Inflammatory macrophage (primary cell): ENCODE measurements at regions not wholly inside any gene's neighbourhood (a gene's known extent, or its start where the extent isn't known, plus 50 kb on each side); places are given as distances from the start of the nearest gene placed in this dataset.
A peak's percentile ranks its signal among the peaks of the same experiment; 100 is the strongest.

ENCODE experiments used
- DNase-seq, 2 donors: peaks; one replicate each; pipeline ENCODE4 v3.0.0-alpha.2; 2020 to 2022

DNA sequence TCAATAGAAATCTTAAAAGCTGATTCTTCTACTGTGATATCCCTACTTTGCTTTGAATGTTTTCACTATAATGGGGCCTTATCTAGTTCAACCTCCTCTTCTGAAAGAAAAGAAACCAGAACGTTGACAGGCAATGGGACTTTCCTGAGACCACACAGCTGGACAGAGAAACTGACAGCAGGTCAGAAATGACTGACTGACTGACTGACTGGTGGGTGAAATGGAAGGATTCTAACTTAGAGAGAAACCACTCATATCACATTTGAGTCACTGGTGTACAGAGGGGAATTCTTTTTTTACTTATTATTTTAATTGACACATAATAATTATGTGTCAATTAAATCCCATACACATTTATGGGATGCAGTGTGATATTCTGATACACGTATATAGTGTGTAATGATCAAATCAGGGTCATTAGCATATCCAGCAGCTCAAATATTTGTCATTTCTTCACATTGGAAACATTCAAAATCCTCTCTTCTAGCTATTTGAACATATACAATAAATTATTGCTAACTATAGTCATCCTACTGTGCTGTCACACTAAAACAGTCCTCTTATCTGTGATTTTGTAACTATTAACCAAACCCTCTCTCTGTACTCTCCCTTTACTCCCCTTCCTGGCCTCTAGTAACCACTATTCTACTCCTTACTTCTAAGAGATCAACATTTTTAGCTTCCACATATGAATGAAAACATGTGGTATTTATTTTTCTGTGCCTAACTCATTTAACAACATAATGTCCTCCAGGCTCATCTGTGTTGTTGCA is 64.8 kb upstream of the NRSN1 start:
- DNase-seq = no peak

DNA sequence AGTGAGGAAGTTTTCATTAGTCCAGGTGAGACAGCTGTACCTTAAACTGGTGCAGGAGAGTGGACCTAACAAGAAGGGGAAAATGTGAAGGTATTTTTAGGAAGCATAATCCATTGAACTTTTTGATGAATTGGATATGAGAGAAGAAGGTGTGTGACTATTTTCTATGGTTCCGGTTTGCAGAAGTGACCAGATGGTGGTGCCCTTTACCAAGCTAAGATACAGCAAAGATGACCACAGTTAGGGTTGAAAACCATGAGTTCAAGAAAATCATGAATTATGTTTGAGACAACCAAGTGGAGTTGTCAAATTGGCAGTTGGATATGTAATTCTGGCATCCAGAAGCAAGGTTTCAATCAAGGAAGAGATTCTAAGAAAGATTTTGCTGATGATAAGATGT is 61.9 kb upstream of the NRSN1 start:
- DNase-seq = peak; percentile 20 to 33

DNA sequence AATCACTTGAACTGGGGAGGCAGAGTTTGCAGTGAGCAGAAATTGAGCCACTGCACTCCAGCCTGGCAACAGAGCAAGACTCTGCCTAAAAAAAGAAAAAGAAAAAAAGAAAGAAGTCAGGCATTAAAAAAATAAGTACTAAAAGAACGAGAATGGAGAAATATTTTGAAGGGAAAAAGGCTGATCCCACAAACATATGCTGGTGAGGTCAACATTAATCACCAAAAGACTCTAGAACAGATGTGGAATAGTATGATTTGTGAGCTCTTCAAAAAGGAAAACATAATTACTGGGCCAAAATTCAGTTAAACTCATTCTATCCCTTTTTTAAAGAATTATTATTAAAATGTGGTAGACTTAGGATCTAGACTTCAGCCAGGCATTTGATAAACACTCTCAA is 61.2 kb upstream of the NRSN1 start:
- DNase-seq = no peak

DNA sequence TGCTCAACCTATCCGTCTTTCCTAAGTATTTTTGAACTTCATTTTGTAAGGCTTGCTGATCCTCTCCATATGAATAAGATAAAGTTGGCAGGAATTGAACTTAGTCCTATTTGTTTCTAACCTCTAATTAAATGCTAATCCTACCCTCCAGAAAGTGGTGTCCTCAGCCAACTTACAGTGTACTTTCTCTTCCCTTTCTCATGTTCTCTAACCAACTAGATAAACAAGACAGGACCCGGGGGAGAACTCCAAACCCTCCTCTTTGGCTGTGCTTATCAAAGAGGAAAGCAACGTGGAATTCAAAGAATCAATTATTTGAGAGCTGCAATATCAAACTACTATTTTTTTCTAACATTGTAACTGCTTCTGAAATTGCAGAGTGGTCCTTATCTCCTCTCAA is 56.5 kb upstream of the NRSN1 start:
- DNase-seq = no peak

DNA sequence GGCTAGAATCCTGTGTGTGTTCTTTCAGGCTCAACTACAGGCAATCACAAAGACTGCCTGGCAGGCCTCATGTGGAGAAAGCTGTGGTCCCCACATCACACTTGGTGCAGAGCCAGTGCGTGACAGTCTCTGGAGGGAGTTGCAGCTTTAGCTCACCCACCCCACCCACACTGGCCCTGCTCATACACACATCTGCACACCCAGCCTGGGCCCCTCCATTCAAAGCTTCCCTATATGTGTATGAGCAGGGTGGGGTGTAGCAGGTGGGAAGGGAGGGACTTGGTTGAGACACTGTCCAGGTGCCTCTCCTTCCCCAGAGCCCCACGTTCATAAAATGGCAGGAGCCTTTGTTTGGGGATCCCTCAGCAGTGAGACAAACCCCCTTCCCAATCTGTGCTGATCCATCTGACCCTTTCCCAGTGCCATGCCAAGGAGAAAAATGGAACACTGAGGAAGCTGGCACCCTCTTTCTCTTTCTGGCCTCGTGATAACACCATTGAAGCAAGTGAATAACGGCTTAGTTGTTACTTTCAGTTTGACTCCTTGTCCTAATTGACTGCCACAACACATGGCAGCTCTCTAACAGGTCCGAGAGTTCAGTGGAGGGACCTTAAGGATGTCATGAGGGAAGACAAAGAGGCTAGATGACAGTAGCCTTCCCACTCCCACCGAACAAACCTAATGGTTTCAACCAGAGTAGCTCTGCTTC is 53.8 kb upstream of the NRSN1 start:
- DNase-seq = no peak

DNA sequence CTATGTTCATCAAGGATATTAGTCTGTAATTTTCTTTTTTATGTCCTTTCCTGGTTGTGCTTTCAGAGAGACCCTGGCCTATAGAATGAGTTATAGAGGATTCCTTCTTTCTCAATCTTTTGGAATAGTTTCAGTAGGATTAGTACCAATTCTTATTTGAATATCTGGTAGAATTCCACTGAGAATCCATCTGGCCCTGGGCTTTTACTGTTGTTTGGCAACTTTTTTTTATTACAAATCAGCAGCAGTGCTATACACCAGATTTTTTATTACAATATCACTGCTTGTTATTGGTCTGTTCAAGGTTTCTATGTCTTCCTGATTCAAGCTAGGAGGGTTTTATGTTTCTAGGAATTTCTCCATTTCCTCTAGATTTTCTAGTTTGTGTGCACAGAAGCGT is 50.0 kb upstream of the NRSN1 start:
- DNase-seq = no peak
